ENCODE measurements at regions not wholly inside any gene's neighbourhood (a gene's known extent, or its start where the extent isn't known, plus 50 kb on each side); places are given as distances from the start of the nearest gene placed in this dataset.

DNA sequence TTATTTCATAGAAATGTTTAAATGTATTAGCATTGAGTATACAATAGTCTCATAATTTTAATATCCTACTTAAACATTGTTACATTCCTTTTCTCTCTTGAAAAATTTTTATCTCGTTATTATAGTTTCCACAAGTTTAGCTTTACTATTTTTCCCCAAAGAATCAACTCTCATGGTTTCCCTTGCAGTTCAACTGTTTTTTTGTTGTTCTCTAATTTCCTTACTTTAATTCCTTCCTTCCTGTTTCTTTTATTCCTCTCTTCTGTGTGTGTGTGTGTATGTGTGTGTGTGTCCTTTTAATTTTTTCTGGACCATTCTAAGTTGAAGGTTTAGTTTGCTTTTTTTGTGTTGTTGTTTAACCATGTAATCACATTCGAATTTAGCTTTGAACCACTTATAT, 171.1 kb downstream of the GASK1B start (continued):
- no peak for TF ChIP-seq JUND (IDR thresholded peaks at IDR 0.05)
- no peak for TF ChIP-seq RCOR1 (IDR thresholded peaks at IDR 0.05; ENCODE audit: low read length)
- no peak for TF ChIP-seq NFIC (IDR thresholded peaks at IDR 0.05; ENCODE audit: borderline replicate concordance)

DNA sequence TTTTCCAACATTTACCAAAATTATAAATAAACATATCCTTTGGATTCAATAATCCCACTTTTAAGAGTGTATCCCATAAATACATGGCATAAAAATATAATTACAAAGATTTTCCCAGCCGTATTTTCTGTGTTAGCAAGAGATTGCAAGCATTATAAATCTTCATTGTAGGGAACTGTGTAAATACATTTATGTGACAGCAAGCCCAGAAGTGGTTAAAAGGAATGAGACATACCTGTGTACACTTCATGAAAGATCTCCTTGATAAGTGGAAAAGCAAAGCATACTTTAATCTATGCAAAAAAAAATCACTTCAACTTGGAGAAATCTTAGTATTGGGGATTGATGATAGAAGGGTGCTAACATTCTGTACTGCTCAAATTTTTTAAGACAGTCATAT, 173.1 kb downstream of the GASK1B start:
- POLR2A ChIA-PET, result no interaction called here

More for the DNA sequence above, 173.1 kb downstream of the GASK1B start:
- no peaks in the 10 kb centered on the region for H3K9me3 ChIP-seq
- no peak overlapping the region for H3K4me3 ChIP-seq (ENCODE audit: low read depth in 2 of 2, low read length in 1 of 2)
- peaks cover 3 to 6% of the 10 kb centered on the region in 2 experiments; a peak in 3 of 4 replicates for H3K4me1 ChIP-seq (ENCODE audit: control insufficient read depth in 1 of 2, insufficient read depth in 2 of 2, low read depth in 1 of 2, low read length in 1 of 2)
- H3K4me2 ChIP-seq, result no peak overlapping the region
- H3K79me2 ChIP-seq (ENCODE audit: insufficient read depth), result no peaks in the 10 kb centered on the region
- no peak overlapping the region for H3K9ac ChIP-seq
- no peak overlapping the region for H2AFZ ChIP-seq (ENCODE audit: low read depth)
- no peak for DNase-seq
- CTCF ChIA-PET, result no interaction called here
- WGBS (ENCODE audit: low lambda C conversion rate), result 93% methylated on average over 1 of the region's 1 CpG
- TF ChIP-seq RXRA (IDR thresholded peaks at IDR 0.05; ENCODE audit: borderline replicate concordance, low read depth), result no peak
- TF ChIP-seq FOXM1 (IDR thresholded peaks at IDR 0.05; ENCODE audit: low read depth), result no peak
- TF ChIP-seq EZH2phosphoT487 (IDR thresholded peaks at IDR 0.05; ENCODE audit: borderline replicate concordance, low read depth), result no peak
- TF ChIP-seq TEAD4 (IDR thresholded peaks at IDR 0.05; ENCODE audit: borderline replicate concordance, insufficient read depth), result no peak
- no peak for TF ChIP-seq MEF2A (IDR thresholded peaks at IDR 0.05; ENCODE audit: borderline replicate concordance, low read depth)
- TF ChIP-seq NFIC (IDR thresholded peaks at IDR 0.05; ENCODE audit: borderline replicate concordance), result no peak
- no peak for TF ChIP-seq TAF1 (IDR thresholded peaks at IDR 0.05; ENCODE audit: borderline replicate concordance, low read depth, low read length)
- no peak for TF ChIP-seq RAD21 (IDR thresholded peaks at IDR 0.05; ENCODE audit: low read length)
- TF ChIP-seq JUND (IDR thresholded peaks at IDR 0.05), result no peak
- TF ChIP-seq MXI1 (IDR thresholded peaks at IDR 0.05; ENCODE audit: low read depth, low read length), result no peak
- no peak for TF ChIP-seq TCF12 (IDR thresholded peaks at IDR 0.05)
- TF ChIP-seq GABPA (IDR thresholded peaks at IDR 0.05; ENCODE audit: low read depth), result no peak
- TF ChIP-seq, protein P1, sequence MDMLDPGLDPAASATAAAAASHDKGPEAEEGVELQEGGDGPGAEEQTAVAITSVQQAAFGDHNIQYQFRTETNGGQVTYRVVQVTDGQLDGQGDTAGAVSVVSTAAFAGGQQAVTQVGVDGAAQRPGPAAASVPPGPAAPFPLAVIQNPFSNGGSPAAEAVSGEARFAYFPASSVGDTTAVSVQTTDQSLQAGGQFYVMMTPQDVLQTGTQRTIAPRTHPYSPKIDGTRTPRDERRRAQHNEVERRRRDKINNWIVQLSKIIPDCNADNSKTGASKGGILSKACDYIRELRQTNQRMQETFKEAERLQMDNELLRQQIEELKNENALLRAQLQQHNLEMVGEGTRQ (IDR thresholded peaks at IDR 0.05; ENCODE audit: borderline replicate concordance, low read depth, low read length), result no peak
- TF ChIP-seq GATA2 (CRISPR knock-in tag; IDR thresholded peaks at IDR 0.05), result no peak
- no peak for TF ChIP-seq CHD2 (IDR thresholded peaks at IDR 0.05; ENCODE audit: low read length, partially characterized antibody)
- TF ChIP-seq NRF1 (IDR thresholded peaks at IDR 0.05; ENCODE audit: low read depth, low read length), result no peak
- TF ChIP-seq CTCF (IDR thresholded peaks at IDR 0.05), result no peak
- no peak for TF ChIP-seq POLR2AphosphoS5 (IDR thresholded peaks at IDR 0.05; ENCODE audit: low read depth, low read length)
- TF ChIP-seq EP300 (IDR thresholded peaks at IDR 0.05; ENCODE audit: borderline replicate concordance in 1 of 2, low read depth in 1 of 2, low read length in 1 of 2), result no peak
- TF ChIP-seq RFX5 (IDR thresholded peaks at IDR 0.05; ENCODE audit: low read length), result no peak
- no peaks in the 10 kb centered on the region for H4K20me1 ChIP-seq (ENCODE audit: insufficient read depth)
- no peaks in the 10 kb centered on the region for H3K27me3 ChIP-seq (ENCODE audit: insufficient read depth)
- no peaks in the 10 kb centered on the region for H3K9me2 ChIP-seq
- no peaks in the 10 kb centered on the region for H3K36me3 ChIP-seq (replicated peaks in 1 of 2; ENCODE audit: control insufficient read depth in 1 of 2, insufficient read depth in 2 of 2, low read length in 1 of 2)
- H3F3A ChIP-seq (replicated peaks; ENCODE audit: insufficient read depth), result peaks cover 6% of the 10 kb centered on the region
- no peak overlapping the region for H3K27ac ChIP-seq (ENCODE audit: low read depth in 2 of 2, low read length in 1 of 2)
